ENCODE measurements at regions not wholly inside any gene's neighbourhood (a gene's known extent, or its start where the extent isn't known, plus 50 kb on each side); places are given as distances from the start of the nearest gene placed in this dataset.

- TF ChIP-seq RARB (CRISPR knock-in tag; IDR thresholded peaks at IDR 0.05) (no peak), CTCF (IDR thresholded peaks at IDR 0.05) (no peak), BCL3 (IDR thresholded peaks at IDR 0.05) (no peak), JUN (IDR thresholded peaks at IDR 0.05) (no peak), POLR2A (IDR thresholded peaks at IDR 0.05; ENCODE audit: low read length) (no peak)
Measured at GRCh38 chr2:152234277-152234676, 58.7 kb upstream of the STAM2 start.
